BE2C (cell line): ENCODE measurements at regions not wholly inside any gene's neighbourhood (a gene's known extent, or its start where the extent isn't known, plus 50 kb on each side); places are given as distances from the start of the nearest gene placed in this dataset.
"Not testable (repeated sequence)": the region's sequence is repeated elsewhere in the genome, so short reads cannot be mapped to it uniquely, and the experiment has no call there.

Source experiments
- DNase-seq: peaks from one replicate; pipeline ENCODE4 v3.0.0-alpha.2; 2020
- H3K27me3 ChIP-seq: fragments of 250-450 bp; sonication (Bioruptor Pico); 2 replicates; pipeline ENCODE4 v1.5.1; 2020; ENCODE audit warnings: mild to moderate bottlenecking
- H3K36me3 ChIP-seq: fragments of 250-450 bp; sonication (Bioruptor Pico); 2 replicates; pipeline ENCODE4 v1.5.1; 2020; ENCODE audit warnings: mild to moderate bottlenecking
- H3K4me1 ChIP-seq: fragments of 250-450 bp; sonication (Bioruptor Pico); 2 replicates; pipeline ENCODE4 v1.5.1; 2020
- H3K4me3 ChIP-seq: 2 replicates; pipeline ENCODE4 v1.5.1; 2011; ENCODE audit warnings: low read depth, low read length
- H3K9me3 ChIP-seq: fragments of 250-450 bp; sonication (Bioruptor Pico); 2 replicates; pipeline ENCODE4 v1.5.1; 2020
- TF ChIP-seq, protein P1 (sequence below): IDR thresholded peaks from 2 replicates; pipeline ENCODE4 v1.5.1; 2012; ENCODE audit warnings: mild to moderate bottlenecking, low read depth, low read length

DNA sequence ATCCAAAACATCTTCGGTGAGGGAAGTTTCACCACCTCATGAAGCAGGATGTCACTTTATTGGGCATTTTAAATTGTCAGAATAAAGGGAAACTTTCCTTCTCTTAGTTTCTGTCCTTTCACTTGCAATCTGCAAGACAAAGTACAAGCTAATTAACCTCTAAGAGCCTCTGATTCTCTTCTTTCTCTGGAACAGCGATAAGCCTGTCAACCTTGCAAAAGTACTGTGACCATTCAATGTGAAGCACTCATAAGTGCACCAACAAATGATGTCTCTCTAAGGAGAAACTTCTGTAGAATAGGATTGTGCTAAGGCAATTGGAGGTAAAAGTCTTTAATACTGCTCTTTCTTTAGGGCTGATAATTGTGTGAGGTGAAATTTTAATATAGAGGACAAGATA is 1622.3 kb downstream of the CDH8 start:
- H3K36me3 ChIP-seq, result no peaks in the 10 kb centered on the region
- TF ChIP-seq, protein P1, sequence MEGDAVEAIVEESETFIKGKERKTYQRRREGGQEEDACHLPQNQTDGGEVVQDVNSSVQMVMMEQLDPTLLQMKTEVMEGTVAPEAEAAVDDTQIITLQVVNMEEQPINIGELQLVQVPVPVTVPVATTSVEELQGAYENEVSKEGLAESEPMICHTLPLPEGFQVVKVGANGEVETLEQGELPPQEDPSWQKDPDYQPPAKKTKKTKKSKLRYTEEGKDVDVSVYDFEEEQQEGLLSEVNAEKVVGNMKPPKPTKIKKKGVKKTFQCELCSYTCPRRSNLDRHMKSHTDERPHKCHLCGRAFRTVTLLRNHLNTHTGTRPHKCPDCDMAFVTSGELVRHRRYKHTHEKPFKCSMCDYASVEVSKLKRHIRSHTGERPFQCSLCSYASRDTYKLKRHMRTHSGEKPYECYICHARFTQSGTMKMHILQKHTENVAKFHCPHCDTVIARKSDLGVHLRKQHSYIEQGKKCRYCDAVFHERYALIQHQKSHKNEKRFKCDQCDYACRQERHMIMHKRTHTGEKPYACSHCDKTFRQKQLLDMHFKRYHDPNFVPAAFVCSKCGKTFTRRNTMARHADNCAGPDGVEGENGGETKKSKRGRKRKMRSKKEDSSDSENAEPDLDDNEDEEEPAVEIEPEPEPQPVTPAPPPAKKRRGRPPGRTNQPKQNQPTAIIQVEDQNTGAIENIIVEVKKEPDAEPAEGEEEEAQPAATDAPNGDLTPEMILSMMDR, result no peak
- no peak overlapping the region for H3K4me3 ChIP-seq
- no peaks in the 10 kb centered on the region for H3K4me1 ChIP-seq
- no peaks in the 10 kb centered on the region for H3K27me3 ChIP-seq
- no peaks in the 10 kb centered on the region for H3K9me3 ChIP-seq
- DNase-seq, result no peak

DNA sequence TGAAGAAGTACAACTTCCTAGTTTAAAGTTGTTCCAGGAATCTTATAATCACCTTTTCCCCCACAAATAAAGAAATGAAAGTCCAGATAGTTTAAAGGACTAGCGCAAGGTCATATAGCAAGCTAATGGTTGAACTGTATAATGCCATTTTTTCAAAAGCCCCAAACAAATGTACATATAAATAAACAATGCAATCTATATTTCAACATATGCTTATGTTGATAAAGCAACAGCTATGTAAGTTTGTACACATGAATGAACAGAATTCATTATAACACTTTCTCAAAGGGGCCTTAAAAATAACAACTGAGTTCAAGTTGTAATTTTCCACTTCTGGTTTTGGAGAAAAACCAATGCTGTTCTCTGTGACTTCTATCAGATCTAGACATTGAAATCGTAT is 1628.6 kb downstream of the CDH8 start:
- Histone ChIP-seq H3K4me3 (no peak overlapping the region), H3K4me1 (no peaks in the 10 kb centered on the region), H3K9me3 (no peaks in the 10 kb centered on the region), H3K27me3 (no peaks in the 10 kb centered on the region), H3K36me3 (no peaks in the 10 kb centered on the region)
- TF ChIP-seq, protein P1, result no peak
- DNase-seq, result no peak

DNA sequence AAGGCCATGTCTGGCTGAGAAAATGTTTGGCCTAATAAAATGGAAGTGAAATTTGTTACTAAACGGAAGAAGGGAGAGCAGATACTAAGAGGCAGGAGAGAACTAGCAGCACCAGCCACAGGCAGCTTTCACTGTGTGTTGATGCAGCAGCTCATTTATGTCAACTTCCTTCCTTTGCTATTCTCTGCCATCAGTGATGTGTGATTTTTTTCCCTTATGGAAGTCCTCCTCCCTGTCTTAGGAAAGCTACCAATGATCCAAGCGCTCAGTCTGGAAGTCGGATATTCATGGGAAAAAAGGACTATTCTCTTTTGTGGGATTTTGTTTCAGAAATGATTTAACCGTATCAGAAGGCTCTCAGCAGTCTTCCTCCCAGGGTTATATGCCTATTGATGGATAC is 1629.2 kb downstream of the CDH8 start:
- H3K36me3 ChIP-seq, result no peaks in the 10 kb centered on the region
- no peaks in the 10 kb centered on the region for H3K9me3 ChIP-seq
- no peaks in the 10 kb centered on the region for H3K27me3 ChIP-seq
- no peak overlapping the region for H3K4me3 ChIP-seq
- H3K4me1 ChIP-seq, result no peaks in the 10 kb centered on the region
- TF ChIP-seq, protein P1, result no peak
- no peak for DNase-seq

DNA sequence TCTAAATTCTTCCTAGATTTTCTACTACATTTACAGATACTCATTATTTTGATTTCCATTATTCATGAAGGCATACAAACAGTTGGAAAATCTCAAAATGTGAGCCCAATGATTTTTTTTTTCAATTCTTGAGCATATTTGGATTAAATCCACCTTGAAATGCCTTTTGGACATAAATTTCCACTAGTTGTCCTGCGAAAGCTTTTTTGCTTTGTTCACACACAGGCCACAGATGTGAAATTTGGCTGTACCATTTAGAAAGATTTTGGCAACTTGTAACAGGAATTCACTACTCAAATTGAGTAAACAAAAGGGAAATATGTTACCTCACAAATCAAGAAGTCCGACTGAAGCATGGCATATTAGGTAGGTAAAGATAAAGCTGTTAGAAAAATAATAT is 1631.0 kb downstream of the CDH8 start:
- Histone ChIP-seq H3K36me3 (no peaks in the 10 kb centered on the region), H3K27me3 (no peaks in the 10 kb centered on the region), H3K4me3 (no peak overlapping the region), H3K9me3 (no peaks in the 10 kb centered on the region), H3K4me1 (no peaks in the 10 kb centered on the region)
- no peak for DNase-seq
- TF ChIP-seq, protein P1, result no peak

DNA sequence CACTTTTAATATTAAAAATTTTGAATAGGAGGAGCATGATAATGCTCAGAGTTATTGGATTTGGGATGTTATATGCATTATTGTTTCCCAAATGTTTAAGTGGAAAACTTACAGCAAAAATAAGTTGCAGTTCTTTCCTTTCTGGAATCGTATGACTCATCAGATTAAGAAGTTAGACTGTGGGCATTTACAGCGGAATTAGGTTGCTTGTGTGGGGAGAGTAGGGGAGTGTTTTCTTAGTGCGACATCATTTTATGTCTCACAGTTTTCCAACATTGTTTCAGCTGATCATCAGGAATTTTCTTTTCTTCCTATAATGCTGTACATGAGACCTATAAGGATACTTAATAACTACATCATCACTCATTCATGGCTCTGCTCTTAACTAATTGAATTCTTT is 1631.8 kb downstream of the CDH8 start:
- H3K27me3 ChIP-seq, result no peaks in the 10 kb centered on the region
- no peak overlapping the region for H3K4me3 ChIP-seq
- no peak for DNase-seq
- no peaks in the 10 kb centered on the region for H3K9me3 ChIP-seq
- H3K36me3 ChIP-seq, result no peaks in the 10 kb centered on the region
- no peaks in the 10 kb centered on the region for H3K4me1 ChIP-seq
- TF ChIP-seq, protein P1, result no peak

DNA sequence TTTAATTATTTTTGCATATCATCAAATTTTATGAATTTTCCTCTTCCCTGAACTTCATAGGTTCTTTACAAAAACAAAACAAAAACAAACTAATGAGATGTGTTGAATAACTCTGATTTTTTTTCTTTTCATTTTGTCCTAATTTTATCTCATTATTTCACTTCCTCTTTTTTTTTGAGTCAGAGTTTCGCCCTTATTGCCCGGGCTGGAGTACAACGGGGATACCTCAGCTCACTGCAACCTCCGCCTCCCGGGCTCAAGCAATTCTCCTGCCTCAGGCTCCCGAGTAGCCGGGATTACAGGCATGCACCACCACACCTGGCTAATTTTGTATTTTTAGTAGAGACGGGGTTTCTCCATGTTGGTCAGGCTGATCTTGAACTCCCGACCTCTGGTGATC is 1633.3 kb downstream of the CDH8 start:
- not testable (repeated sequence) for H3K27me3 ChIP-seq, H3K9me3 ChIP-seq, DNase-seq, H3K4me1 ChIP-seq, H3K36me3 ChIP-seq, H3K4me3 ChIP-seq

DNA sequence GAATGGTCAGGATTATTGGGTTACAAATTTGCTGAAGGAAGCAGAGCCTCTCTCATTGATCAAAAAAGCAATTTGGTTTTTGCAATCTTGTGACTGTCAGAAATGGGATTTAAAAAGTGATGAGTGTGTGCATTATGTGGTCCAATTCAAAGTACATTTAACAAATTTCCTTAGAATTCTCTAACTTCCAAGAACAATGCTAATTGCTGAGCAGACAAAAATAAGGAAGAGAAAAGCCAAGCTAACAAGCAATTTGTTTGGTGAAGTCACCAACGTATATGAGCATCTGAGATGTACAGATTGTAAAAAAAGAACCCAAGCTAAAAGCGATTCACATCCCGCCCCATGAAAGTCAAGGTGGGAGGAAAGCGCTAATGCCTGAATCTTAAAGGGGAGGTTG is 1643.9 kb downstream of the CDH8 start:
- no peak for DNase-seq
- Histone ChIP-seq H3K4me3 (no peak overlapping the region), H3K4me1 (no peaks in the 10 kb centered on the region), H3K36me3 (no peaks in the 10 kb centered on the region), H3K27me3 (no peaks in the 10 kb centered on the region), H3K9me3 (no peaks in the 10 kb centered on the region)
- TF ChIP-seq, protein P1, result no peak
